GM18907 (cell line): ENCODE measurements at regions not wholly inside any gene's neighbourhood (a gene's known extent, or its start where the extent isn't known, plus 50 kb on each side); places are given as distances from the start of the nearest gene placed in this dataset.

Experiments
- ATAC-seq: cut with Tn5 transposase; IDR thresholded peaks from one replicate; pipeline ENCODE4 v1.9.1; 2021; ENCODE audit warnings: mild to moderate bottlenecking, moderate library complexity; ENCODE audit not compliant: unreplicated experiment

DNA sequence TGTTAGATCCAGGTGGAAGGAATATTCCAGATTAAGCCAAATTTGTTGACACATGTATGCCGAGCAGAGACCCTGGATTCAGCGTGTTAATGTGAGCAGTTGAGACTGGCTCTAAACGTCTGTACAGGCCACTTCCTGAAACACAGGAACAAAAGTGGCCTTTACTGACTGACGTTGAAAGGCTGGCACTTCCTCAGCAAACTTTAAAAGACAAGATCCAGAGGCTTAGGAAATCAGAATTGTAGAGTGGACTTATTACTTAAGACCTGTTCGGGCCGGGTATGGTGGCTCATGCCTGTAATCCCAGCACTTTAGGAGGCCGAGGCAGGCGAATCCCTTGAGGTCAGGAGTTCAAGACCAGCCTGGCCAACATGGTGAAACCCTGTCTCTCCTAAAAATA lies 125.7 kb upstream of the ARID1B start:
- ATAC-seq: no peak

DNA sequence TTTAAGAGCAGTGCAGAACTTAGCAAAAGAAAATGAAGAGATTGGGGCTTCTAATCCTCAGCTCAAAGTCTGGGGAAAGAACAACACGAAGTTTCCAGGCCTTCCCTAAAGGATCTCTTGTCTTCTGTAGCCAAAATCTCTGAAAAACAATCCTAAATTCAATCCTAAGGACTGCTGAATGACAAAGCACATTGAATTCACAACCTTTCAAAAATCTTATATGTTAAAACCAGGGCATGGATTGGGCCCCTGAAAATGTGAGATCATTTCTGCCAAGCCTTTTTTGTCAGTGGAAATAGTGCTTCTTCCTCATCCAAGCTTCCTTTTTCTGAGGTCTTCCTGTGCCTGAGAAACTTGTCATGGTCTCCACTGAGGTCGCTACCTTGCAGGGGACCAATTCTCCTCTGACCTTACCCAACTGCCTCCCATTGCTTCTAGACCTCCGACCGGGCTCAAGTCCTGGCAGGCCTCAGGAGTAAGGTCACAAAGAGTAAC lies 126.2 kb upstream of the ARID1B start:
- no peak for ATAC-seq

GRCh38 chr6:156648616-156649015 lies 128.6 kb upstream of the ARID1B start:
- no peak for ATAC-seq

GRCh38 chr6:156647991-156648390 lies 129.2 kb upstream of the ARID1B start:
- no peak for ATAC-seq

DNA sequence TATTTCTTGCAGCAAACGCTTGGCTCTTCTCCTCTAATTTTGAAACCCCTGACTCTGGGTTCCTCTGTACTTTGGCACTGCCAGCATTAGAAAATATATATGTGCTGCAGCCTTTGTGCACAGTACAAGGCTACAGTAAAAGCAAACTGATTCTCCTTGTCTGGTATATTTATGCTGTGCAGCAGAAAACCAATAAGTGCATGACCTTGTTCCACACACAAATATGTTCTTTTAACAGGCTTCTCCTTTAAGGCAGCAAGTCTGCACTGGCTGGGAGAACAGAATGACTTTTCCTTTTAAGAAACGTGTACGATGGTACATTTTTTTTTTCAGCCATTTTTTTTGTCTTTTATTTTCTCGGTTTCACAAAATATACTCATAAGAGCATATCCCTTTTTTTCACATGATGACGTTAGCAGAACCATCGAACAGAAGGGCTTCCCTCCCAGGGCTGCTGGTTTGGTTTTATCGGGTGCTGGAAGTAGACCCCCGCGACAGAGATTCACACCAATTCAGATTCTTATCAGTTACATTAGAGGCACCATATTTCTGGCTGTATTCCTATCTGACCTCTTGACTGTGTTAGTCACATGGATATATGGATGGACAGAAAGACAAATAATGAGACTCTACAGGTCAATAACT lies 129.9 kb upstream of the ARID1B start:
- ATAC-seq: no peak

GRCh38 chr6:156646496-156646895 lies 130.7 kb upstream of the ARID1B start:
- ATAC-seq: no peak

DNA sequence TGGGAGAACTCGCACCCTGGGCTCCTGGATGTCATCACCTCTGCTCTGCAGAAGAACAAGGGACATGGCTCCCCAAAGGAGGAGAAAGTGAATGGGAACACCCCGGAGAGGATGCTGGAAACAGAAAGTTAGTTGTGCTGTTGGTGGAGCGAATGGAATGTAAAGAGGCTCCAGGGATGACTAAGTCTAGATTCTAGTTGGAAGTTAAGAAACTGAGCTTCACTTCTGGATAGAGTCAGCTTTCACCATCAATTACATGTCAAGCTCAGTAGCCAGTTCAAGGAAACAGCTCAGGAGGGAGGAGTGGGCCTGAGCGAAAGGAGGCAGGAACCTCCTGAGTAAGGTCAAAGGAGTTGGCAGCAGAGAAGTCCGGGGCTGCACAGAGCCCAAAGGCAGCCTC lies 132.1 kb upstream of the ARID1B start:
- no peak for ATAC-seq

DNA sequence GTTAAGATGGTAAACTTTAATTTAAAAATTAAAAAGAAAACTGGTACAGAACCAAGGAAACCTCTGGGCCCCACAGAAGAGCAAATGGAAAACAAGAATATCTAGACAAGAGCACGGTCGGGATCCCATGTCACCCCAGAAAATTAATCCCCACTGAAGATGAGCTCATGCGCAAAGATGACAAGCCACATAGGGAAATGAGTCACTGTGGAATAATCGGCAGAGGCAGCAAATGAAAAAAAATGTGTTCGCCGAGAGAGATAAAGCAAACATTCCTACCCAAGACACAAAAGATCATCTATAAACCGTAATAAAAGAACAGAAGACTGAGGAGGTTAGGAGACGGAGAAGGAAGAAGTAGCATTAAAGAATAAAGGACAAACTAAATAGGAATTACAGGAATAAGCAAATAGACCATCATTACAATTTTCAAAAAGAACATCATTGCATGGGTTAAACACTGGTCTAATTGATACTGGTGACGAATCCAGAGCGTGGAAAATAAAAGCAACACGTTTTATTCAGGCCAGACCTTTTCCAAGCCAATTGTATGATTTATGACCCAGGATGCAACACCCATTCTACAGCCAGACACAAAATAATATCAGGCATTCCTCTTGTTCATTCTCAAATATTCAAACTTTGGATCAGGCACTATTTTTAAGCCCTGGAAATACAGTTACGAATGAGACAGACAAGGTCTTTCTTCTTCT lies 138.0 kb upstream of the ARID1B start:
- no peak for ATAC-seq

DNA sequence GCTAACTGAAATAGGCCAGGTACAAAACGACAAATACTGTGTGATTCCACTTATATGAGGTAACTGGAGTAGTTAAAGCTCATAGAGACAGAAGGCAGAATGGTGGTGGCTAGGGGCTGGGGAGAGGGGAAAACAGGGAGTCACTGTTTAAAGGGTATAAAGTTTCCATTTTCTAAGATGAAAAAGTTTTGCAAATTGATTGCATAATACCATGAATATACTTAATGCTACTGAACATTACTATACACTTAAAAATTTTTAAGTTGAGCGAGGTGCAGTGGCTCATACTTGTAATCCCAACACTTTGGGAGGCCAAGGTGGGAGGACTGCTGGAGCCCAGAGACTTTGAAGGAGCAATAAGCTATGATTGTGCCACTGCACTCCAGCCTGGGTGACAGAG lies 138.6 kb upstream of the ARID1B start:
- no peak for ATAC-seq

DNA sequence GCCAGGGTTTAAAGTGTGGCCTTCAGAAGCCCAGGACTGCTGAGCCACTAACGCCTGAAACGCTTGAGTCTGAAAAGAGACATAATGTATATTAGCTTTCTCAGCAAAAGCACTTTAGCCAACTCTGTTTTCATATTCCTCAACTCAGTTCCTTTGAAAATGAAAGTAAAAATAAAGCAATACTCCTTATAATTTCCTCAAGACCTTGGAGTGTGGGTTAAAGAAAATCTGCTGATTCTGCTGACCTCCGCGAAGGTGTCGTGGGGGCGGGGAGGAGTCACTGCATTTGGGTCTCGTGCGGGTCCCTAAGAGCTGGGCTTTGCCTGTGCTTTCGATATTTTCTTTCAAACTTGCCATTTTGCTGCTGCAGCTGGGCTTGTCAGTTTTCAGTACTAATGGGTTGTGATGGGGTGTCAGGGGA lies 142.2 kb upstream of the ARID1B start:
- no peak for ATAC-seq

- no peak for ATAC-seq
These were observed 143.1 kb upstream of the ARID1B start for GRCh38 chr6:156634048-156634447.

- ATAC-seq: no peak
These were observed 143.9 kb upstream of the ARID1B start for GRCh38 chr6:156633291-156633690.

GRCh38 chr6:156630613-156631302 lies 146.4 kb upstream of the ARID1B start:
- no peak for ATAC-seq

GRCh38 chr6:156628805-156629204 lies 148.4 kb upstream of the ARID1B start:
- ATAC-seq: no peak

GRCh38 chr6:156627524-156627923 lies 149.7 kb upstream of the ARID1B start:
- ATAC-seq: no peak

DNA sequence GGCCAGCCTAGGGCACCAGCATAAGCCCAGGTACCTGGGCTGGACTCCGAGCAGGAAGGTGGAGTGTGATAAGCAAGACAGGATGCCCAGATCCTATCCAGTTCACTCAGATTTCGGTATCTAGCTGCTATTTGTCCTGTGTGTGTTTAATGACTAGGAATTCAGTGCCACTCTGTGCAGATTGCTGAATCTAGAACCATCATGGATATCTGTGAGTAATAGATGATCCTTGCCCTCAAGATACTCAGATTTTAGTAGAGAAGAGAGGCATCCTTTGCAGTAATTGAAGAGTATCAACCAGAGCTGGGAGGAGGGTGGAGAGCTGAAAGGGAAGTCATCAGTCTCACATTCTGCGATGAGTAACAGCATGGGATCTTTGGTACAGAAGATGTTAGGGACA lies 155.0 kb upstream of the ARID1B start:
- ATAC-seq: no peak

DNA sequence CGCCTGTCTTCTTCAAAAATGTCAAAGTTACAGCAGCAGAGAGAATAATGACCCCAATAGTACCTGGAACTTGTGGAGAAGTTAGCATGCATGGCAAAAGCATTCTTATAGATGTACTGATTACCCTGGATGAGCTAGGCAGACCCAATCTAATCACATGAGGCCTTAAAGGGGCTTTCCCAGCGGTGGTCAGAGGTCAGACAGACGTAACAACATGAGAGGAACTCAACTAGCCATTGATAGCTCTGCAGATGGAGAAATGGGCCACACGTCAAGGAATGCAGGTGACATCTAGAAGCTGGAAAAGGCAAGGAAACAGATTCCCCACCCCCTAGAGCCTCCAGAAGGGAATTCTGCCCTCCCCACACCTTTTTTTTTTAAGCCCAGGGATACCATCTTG lies 156.8 kb upstream of the ARID1B start:
- ATAC-seq: no peak

- ATAC-seq: no peak
These were observed 158.5 kb upstream of the ARID1B start for GRCh38 chr6:156618600-156619205.

DNA sequence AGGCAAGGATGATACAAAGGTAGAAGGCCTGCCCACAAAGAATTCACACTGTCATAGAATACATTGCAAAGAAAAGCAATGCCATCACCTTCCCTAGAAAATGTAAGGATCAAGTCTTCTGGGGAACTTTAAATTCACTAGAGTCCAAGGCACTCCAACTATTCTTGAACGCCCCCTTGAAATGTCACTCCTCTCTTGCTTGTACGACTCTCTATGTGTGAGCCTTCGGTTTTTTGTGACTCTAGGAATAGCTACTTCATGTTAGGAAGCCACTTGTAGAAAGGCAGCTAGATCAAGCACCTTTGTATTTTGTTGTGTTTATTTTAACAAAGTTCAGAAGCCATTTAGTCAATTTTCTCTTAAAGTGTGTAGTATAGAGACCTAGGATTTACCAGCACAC lies 159.2 kb upstream of the ARID1B start:
- no peak for ATAC-seq

DNA sequence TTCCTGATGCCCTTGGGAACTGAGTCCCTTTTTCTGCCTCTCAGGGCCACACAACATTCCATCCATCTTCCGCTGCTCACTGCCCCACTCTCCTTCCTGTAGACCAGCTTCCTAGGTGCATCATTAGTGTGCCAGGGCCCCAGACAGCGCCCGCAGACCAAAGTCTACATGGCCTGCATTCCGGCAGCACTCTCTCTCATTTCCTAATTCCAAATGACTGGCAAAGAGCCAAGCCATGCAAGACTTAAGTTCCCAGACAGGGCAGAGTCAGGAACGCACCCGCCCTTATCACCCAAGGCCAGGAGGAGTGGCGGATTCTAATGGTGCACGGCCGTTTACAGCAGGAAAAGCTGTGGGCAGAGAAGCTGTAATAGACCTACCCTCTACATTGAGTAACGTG lies 159.8 kb upstream of the ARID1B start:
- no peak for ATAC-seq

GRCh38 chr6:156616495-156616894 lies 160.7 kb upstream of the ARID1B start:
- ATAC-seq: no peak

GRCh38 chr6:156613996-156614395 lies 163.2 kb upstream of the ARID1B start:
- ATAC-seq: no peak
